Suprapubic skin (tissue), 4 donors: ENCODE measurements at regions not wholly inside any gene's neighbourhood (a gene's known extent, or its start where the extent isn't known, plus 50 kb on each side); places are given as distances from the start of the nearest gene placed in this dataset.
"Not testable (repeated sequence)": the region's sequence is repeated elsewhere in the genome, so short reads cannot be mapped to it uniquely, and the experiment has no call there.

Experiments used
- DNase-seq, 2 donors: peaks; one replicate each; pipeline ENCODE4 v3.0.0-alpha.2; 2019; ENCODE audit warnings: low spot score in 2 of 2
- H3K27ac ChIP-seq: fragments of 200-600 bp; sonication (generic); one replicate; pipeline ENCODE4 v1.5.1; 2019
- H3K27me3 ChIP-seq: fragments of 200-600 bp; sonication (generic); one replicate; pipeline ENCODE4 v1.5.1; 2019
- H3K36me3 ChIP-seq: fragments of 200-600 bp; sonication (generic); one replicate; pipeline ENCODE4 v1.5.1; 2019
- H3K4me1 ChIP-seq: fragments of 200-600 bp; sonication (generic); one replicate; pipeline ENCODE4 v1.5.1; 2019
- H3K4me3 ChIP-seq: fragments of 200-600 bp; sonication (generic); one replicate; pipeline ENCODE4 v1.5.1; 2019; ENCODE audit warnings: mild to moderate bottlenecking
- H3K9me3 ChIP-seq: fragments of 200-600 bp; sonication (generic); one replicate; pipeline ENCODE4 v1.5.1; 2019
- EP300 ChIP-seq: sonication (generic); formaldehyde crosslinking; IDR thresholded peaks from one replicate; pipeline ENCODE4 v1.6.1; 2017; ENCODE audit warnings: antibody characterized with exemption
- POLR2A ChIP-seq, 2 donors: fragments of 450-650 bp; IDR thresholded peaks; one replicate each; pipeline ENCODE4 v1.6.1; 2017; ENCODE audit warnings: antibody characterized with exemption in 2 of 2, mild to moderate bottlenecking in 2 of 2, moderate library complexity in 2 of 2
- POLR2AphosphoS5 ChIP-seq, 3 donors: sonication (generic); formaldehyde crosslinking; IDR thresholded peaks; one replicate each; pipeline ENCODE4 v1.6.1; 2017; ENCODE audit warnings: antibody characterized with exemption in 3 of 3
- WGBS: methylation state at CpG from one replicate; pipeline ENCODE4 v1.1.5; 2018; 5-methylcytosine and 5-hydroxymethylcytosine counted together
- TF ChIP-seq, protein P1 (sequence below), 2 donors: fragments of 200-600 bp in 1 of 2; fragments of 450-650 bp in 1 of 2; sonication (generic) in 1 of 2; IDR thresholded peaks; one replicate each; pipeline ENCODE4 v1.5.1; 2016 to 2019; ENCODE audit warnings: antibody characterized with exemption in 2 of 2, mild to moderate bottlenecking in 1 of 2, moderate library complexity in 1 of 2

DNA sequence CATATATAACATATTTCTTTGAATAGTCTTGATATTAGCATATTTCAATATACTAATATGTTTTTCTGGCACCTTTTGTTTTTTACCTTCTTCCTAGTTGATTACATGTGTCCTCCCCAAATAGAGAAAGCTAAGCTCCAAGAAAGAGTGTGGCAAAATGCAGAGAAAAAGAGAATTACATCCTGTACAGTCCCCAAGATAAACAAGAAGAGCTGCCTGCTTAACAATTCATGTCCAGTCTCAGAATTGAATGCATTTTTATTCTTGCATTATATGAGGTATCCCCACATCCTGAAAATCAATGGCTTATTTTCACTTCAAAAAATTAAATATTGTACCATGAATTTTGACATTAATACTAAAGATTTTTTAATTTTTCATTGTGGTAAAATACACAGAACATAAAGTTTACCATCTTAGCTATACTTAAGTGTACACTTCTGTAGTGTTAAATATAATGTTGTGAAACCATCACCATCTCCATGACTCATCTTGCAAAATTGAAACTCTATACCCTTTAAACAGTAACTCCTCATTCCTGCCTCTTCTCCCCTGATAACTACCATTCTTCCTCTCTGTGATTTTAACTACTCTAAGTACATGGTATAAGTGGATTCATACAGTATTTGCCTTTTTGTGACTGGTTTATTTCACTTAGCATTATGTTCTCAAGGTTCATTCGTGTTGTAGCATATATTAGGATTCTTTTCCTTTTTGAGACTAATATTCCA is 490.3 kb downstream of the COL12A1 start:
- Histone ChIP-seq H3K4me1 (no peaks in the 10 kb centered on the region), H3K9me3 (peaks cover 6% of the 10 kb centered on the region), H3K27me3 (no peaks in the 10 kb centered on the region), H3K27ac (no peak overlapping the region), H3K4me3 (no peak overlapping the region), H3K36me3 (no peaks in the 10 kb centered on the region)
- WGBS: 66% methylated on average over 1 of the region's 1 CpG
- TF ChIP-seq POLR2A (IDR thresholded peaks at IDR 0.05): no peak
- TF ChIP-seq, protein P1, sequence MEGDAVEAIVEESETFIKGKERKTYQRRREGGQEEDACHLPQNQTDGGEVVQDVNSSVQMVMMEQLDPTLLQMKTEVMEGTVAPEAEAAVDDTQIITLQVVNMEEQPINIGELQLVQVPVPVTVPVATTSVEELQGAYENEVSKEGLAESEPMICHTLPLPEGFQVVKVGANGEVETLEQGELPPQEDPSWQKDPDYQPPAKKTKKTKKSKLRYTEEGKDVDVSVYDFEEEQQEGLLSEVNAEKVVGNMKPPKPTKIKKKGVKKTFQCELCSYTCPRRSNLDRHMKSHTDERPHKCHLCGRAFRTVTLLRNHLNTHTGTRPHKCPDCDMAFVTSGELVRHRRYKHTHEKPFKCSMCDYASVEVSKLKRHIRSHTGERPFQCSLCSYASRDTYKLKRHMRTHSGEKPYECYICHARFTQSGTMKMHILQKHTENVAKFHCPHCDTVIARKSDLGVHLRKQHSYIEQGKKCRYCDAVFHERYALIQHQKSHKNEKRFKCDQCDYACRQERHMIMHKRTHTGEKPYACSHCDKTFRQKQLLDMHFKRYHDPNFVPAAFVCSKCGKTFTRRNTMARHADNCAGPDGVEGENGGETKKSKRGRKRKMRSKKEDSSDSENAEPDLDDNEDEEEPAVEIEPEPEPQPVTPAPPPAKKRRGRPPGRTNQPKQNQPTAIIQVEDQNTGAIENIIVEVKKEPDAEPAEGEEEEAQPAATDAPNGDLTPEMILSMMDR (IDR thresholded peaks at IDR 0.05): no peak
- TF ChIP-seq EP300: no peak
- no peak for TF ChIP-seq POLR2AphosphoS5 (IDR thresholded peaks at IDR 0.05)
- no peak for DNase-seq

DNA sequence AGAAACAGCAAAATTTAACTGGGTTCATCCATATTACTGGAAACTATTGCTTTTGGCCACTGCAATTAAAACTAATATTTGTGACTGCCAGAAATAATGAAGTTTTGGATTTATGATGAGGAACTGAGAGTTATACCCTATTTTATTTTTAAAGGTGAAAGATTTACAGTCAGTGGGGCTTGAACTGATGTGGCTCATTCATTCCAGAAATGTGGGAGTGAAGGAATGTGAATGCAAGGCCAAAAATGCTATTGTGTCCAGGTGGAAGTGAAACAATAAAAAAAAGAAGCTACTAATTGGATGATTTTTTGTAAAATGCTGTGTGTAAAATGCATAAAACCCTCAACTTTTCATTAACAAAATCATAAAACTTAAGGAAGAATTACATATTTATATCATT is 491.9 kb downstream of the COL12A1 start:
- Histone ChIP-seq H3K36me3 (no peaks in the 10 kb centered on the region), H3K4me1 (no peaks in the 10 kb centered on the region), H3K27ac (no peak overlapping the region), H3K9me3 (peaks cover 6% of the 10 kb centered on the region), H3K4me3 (no peak overlapping the region), H3K27me3 (no peaks in the 10 kb centered on the region)
- DNase-seq: no peak
- TF ChIP-seq EP300: no peak

DNA sequence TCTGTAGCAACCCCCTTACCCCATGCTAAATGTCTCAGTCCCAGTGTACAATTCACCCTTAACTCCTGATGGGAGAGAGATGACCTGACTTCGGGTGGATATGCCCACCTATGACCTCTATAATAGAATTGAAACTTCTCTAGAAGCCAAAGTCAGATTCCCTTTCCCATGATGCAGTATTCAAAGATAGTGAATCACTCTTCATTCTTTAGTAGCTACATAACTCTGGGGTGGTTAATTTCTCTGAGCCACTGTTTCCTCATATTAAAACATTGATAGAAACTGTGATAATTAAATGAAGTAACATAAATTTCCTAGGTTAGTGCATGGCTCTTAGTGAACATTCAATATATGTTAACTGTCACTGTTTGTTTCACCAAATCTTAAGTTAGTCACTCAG is 500.4 kb downstream of the COL12A1 start:
- TF ChIP-seq POLR2AphosphoS5 (IDR thresholded peaks at IDR 0.05) (no peak), POLR2A (IDR thresholded peaks at IDR 0.05) (no peak), EP300 (no peak)
- TF ChIP-seq, protein P1 (IDR thresholded peaks at IDR 0.05): no peak
- H3K27me3 ChIP-seq: no peaks in the 10 kb centered on the region
- WGBS: 65% methylated on average over 1 of the region's 1 CpG
- no peaks in the 10 kb centered on the region for H3K36me3 ChIP-seq
- no peak for DNase-seq
- no peak overlapping the region for H3K27ac ChIP-seq
- no peaks in the 10 kb centered on the region for H3K9me3 ChIP-seq
- H3K4me1 ChIP-seq: no peaks in the 10 kb centered on the region
- no peak overlapping the region for H3K4me3 ChIP-seq

DNA sequence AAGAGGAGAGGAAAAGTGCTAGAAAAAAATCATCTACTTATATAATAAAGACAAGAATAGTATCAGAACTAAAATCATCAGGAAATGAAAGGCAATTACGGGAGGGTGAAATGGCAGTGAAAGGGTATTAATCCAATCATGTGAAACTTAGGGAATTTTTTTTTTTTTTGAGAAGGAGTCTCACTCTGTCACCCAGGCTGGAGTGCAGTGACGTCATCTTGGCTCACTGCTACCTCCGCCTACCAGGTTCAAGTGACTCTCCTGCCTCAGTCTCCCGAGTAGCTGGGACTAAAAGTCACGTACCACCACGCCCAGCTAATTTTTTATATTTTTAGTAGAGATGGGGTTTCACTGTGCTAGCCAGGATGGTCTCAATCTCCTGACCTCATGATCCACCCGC is 501.3 kb downstream of the COL12A1 start:
- not testable (repeated sequence) for H3K4me3 ChIP-seq, H3K9me3 ChIP-seq, H3K27ac ChIP-seq, H3K27me3 ChIP-seq, H3K36me3 ChIP-seq, H3K4me1 ChIP-seq, DNase-seq
- WGBS: 88% methylated on average over 7 of the region's 7 CpGs

DNA sequence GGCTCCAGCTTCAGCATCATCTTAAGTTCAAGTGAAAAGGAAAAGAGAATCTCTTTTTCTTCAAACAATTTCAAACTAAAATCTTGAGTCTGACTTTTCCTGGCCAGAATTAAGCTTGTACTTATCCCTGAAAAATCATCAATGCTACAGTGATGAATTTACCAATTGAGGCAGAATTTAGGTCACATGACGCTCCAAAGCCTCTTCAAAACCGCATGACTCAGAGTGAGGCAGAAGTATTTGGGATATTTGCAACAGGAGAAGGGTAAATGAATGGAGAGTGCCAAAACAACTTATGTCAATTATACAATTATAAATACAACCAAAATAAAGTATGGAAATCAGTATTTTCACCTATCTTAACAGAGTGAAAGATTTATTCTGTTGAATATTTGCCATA is 515.5 kb downstream of the COL12A1 start:
- 84% methylated on average over 2 of the region's 2 CpGs for WGBS
- no peak for DNase-seq

DNA sequence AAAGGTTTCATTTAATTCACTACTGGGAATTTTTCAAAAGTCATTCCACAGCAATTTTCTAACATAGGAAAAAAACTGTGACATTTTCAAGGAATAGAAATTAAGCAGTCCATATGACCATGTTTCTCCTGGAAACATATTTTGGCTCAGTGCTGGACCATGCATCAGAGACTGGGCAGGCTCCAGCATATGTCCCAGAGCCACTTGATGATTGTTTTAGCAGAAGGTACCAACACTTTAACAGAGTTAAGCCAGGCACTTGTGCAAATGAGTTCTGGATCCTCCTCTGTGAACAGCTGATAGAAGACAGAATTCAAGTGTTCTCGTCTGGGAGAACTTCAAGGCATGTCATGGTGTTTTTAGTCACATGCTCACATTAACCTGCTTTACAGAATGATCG is 516.3 kb downstream of the COL12A1 start:
- no peak for DNase-seq
- 93% methylated on average over 2 of the region's 2 CpGs for WGBS
- Histone ChIP-seq H3K36me3 (no peaks in the 10 kb centered on the region), H3K4me3 (no peak overlapping the region), H3K27me3 (no peaks in the 10 kb centered on the region), H3K27ac (no peak overlapping the region), H3K9me3 (peaks cover 3% of the 10 kb centered on the region), H3K4me1 (no peaks in the 10 kb centered on the region)
- TF ChIP-seq POLR2AphosphoS5 (IDR thresholded peaks at IDR 0.05) (no peak), POLR2A (IDR thresholded peaks at IDR 0.05) (no peak), EP300 (no peak)
- TF ChIP-seq, protein P1 (IDR thresholded peaks at IDR 0.05): no peak

More for the DNA sequence above, 515.5 kb downstream of the COL12A1 start:
- H3K27me3 ChIP-seq: no peaks in the 10 kb centered on the region
- H3K36me3 ChIP-seq: no peaks in the 10 kb centered on the region
- no peak for TF ChIP-seq EP300
- TF ChIP-seq POLR2AphosphoS5 (IDR thresholded peaks at IDR 0.05): no peak
- H3K9me3 ChIP-seq: peaks cover 3% of the 10 kb centered on the region
- H3K4me3 ChIP-seq: no peak overlapping the region
- no peaks in the 10 kb centered on the region for H3K4me1 ChIP-seq
- H3K27ac ChIP-seq: no peak overlapping the region

DNA sequence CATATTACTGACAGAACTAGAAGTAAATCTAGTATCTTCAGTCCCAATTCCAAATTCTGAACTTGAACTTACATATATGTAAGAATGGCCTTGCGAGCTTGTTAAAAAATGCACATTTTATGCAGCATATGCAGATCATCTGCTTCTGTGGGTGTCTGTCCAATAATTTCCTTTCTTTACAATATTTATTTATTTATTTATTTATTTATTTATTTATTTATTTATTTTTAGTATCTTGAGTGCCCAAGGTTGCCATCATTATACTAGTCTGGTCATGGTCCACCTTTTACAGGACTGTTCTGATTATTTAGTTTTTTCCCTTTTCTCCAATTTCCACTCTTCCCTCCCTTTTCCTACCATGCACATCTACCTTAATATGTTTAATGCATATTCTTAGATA is 528.4 kb downstream of the COL12A1 start:
- H3K4me1 ChIP-seq: no peaks in the 10 kb centered on the region
- H3K9me3 ChIP-seq: no peaks in the 10 kb centered on the region
- H3K27ac ChIP-seq: no peak overlapping the region
- no peaks in the 10 kb centered on the region for H3K36me3 ChIP-seq
- no peak for DNase-seq
- WGBS: 60% methylated on average over 1 of the region's 1 CpG
- TF ChIP-seq, protein P1 (IDR thresholded peaks at IDR 0.05): no peak
- TF ChIP-seq EP300 (no peak), POLR2A (IDR thresholded peaks at IDR 0.05) (no peak), POLR2AphosphoS5 (IDR thresholded peaks at IDR 0.05) (no peak)
- H3K4me3 ChIP-seq: no peak overlapping the region
- no peaks in the 10 kb centered on the region for H3K27me3 ChIP-seq
